ENCODE measurements at regions not wholly inside any gene's neighbourhood (a gene's known extent, or its start where the extent isn't known, plus 50 kb on each side); places are given as distances from the start of the nearest gene placed in this dataset.

- no peak for TF ChIP-seq CTCF (IDR thresholded peaks at IDR 0.05; ENCODE audit: insufficient read depth, low read length)
- no peak for DNase-seq (ENCODE audit: low read depth)
- no peak overlapping the region for H3K4me3 ChIP-seq (ENCODE audit: low read depth, low read length)
Measured at GRCh38 chr4:57205580-57205979, 95.4 kb upstream of the IGFBP7 start.

DNA sequence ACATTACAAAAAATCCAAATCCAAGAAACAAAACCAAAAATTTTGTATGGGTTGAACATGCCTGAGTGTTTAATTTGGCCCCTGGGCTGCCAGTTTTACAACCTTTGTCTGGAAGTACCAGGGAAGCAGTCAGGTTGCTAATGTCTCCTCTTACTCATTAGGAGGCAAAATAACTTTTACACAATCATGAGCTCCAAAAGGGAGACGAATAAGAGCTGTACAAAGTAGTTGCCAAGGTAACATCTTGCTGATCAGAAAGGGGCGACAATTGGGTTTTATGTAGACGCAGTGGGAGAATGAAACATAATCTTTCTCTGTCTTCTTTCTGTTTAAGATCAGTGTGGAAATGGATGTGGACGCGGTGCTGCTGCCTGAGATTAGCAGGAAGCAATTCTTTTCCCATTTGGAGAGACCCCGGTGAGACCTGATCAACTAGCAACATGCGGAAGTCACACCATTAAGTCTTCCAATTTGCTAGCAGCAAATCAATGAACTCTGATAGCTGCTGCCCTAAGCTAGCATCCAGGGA, 90.7 kb upstream of the IGFBP7 start:
- H3K4me3 ChIP-seq (ENCODE audit: low read depth, low read length), result no peak overlapping the region
- TF ChIP-seq CTCF (IDR thresholded peaks at IDR 0.05; ENCODE audit: insufficient read depth, low read length), result no peak
- DNase-seq (ENCODE audit: low read depth), result no peak

DNA sequence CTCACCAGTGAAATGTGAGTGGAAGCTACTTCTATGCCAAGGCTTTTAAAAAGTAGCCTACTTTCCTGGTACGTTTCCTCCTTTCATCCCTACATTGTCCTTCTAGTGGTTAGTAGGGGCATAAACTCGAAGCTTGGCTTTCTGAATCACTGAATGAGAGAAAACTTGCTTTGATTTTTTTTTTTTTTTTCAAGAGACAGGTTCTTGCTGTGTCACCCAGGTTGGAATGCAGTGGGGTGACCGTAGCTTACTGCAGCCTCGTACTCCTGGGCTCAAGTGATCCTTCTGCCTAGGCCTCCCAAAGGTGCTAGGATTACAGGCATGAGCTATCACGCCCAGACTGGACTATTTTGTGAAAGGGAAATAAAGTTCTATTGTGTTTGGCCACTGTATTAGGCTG, 89.1 kb upstream of the IGFBP7 start:
- no peak for TF ChIP-seq CTCF (IDR thresholded peaks at IDR 0.05; ENCODE audit: insufficient read depth, low read length)
- DNase-seq (ENCODE audit: low read depth), result no peak
- no peak overlapping the region for H3K4me3 ChIP-seq (ENCODE audit: low read depth, low read length)

- H3K4me3 ChIP-seq (ENCODE audit: low read depth, low read length), result no peak overlapping the region
Measured at GRCh38 chr4:57195622-57196021, 85.4 kb upstream of the IGFBP7 start.

DNA sequence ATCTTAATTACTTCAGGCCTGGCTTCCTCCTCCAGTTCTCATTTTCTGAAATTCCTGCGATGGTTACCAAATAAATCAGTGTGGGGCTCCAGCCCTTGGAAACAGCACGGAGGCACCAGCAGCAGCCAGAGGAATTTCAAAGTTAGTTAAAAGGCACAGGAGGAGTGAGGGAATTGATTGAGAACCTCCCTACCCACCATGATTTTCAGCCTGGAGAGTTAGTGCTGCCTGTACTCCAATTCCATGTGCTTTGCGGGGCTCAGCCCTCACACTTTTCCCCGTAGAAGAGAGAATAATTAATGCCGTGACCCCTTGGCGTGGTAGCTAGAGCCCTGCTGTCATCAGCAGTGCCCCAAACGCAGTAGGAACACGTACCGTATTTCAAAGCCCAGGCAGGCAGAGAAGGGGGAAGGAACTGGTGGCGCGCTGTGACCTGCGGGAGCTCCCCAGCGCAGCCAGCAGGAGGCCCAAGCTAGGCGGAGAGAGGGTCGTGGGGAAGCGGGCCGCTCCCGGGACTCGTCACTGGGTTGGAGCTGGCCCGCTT, 84.0 kb upstream of the IGFBP7 start:
- H3K4me3 ChIP-seq (ENCODE audit: low read depth, low read length), result no peak overlapping the region
- no peak for TF ChIP-seq CTCF (IDR thresholded peaks at IDR 0.05; ENCODE audit: insufficient read depth, low read length)
- DNase-seq (ENCODE audit: low read depth), result no peak

More at GRCh38 chr4:57195622-57196021, 85.4 kb upstream of the IGFBP7 start:
- no peak for DNase-seq (ENCODE audit: low read depth)
- TF ChIP-seq CTCF (IDR thresholded peaks at IDR 0.05; ENCODE audit: insufficient read depth, low read length), result no peak

- H3K4me3 ChIP-seq (ENCODE audit: low read depth, low read length), result no peak overlapping the region
- TF ChIP-seq CTCF (IDR thresholded peaks at IDR 0.05; ENCODE audit: insufficient read depth, low read length), result no peak
Measured at GRCh38 chr4:57193209-57193810, 83.1 kb upstream of the IGFBP7 start.

More at GRCh38 chr4:57193209-57193810, 83.1 kb upstream of the IGFBP7 start:
- DNase-seq (ENCODE audit: low read depth), result no peak
